ENCODE measurements at regions not wholly inside any gene's neighbourhood (a gene's known extent, or its start where the extent isn't known, plus 50 kb on each side); places are given as distances from the start of the nearest gene placed in this dataset.
"Not testable (repeated sequence)": the region's sequence is repeated elsewhere in the genome, so short reads cannot be mapped to it uniquely, and the experiment has no call there.

GRCh38 chr5:57895766-57896165 is 413.2 kb upstream of the ACTBL2 start:
- Histone ChIP-seq H3K27ac (no peak overlapping the region), H3K9me3 (replicated peaks) (no peaks in the 10 kb centered on the region)
- DNase-seq, result no peak

DNA sequence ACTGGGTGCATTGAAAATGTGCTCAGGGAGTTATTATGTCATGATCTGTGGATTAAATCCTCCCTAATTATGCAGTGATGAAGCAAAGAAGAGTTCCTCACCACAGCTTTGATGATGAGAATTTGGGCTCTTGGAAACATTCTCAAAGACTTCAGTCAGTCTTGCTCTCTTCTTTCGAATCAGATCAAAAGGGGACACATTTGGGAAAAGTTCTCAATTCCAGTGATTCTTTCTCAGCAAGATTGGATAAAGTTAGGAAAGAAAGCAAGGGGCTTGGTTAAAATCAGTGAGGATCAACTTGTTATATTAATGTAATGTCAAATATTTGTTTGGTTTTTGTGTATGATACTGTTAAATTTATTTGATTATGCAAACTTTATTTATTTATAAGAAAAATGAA is 411.3 kb upstream of the ACTBL2 start:
- Histone ChIP-seq H3K27ac (no peak overlapping the region), H3K9me3 (replicated peaks) (no peaks in the 10 kb centered on the region), H3K4me3 (no peak overlapping the region)

More at GRCh38 chr5:57895766-57896165, 413.2 kb upstream of the ACTBL2 start:
- Histone ChIP-seq H3K4me1 (peaks cover 25% of the 10 kb centered on the region), H3K4me3 (no peak overlapping the region), H3K27me3 (no peaks in the 10 kb centered on the region), H3K36me3 (no peaks in the 10 kb centered on the region)

DNA sequence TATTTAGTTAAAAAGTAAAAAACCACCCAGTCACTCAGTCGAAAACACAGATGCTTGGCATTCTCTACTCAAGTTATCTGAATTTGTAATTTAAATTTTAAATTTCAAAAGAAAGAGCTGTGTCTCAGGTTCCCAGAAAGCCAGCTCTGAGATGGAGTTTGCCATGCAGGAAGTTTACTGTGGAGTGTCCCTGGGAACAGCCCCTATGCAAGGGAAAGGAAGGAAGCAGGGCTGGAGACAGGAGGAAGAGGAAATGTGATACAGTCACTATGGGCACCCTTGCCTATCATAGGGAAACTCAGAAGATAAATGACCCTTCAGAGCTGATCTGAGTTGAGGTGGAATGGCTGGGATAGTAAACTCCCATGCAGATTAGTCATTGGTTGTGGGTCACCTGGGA is 408.8 kb upstream of the ACTBL2 start:
- H3K9me3 ChIP-seq (replicated peaks), result no peaks in the 10 kb centered on the region
- H3K27me3 ChIP-seq, result no peaks in the 10 kb centered on the region
- no peak overlapping the region for H3K27ac ChIP-seq
- no peak for DNase-seq
- H3K4me3 ChIP-seq, result no peak overlapping the region
- peaks cover 37% of the 10 kb centered on the region for H3K4me1 ChIP-seq
- H3K36me3 ChIP-seq, result no peaks in the 10 kb centered on the region

More for the DNA sequence above, 411.3 kb upstream of the ACTBL2 start:
- no peak for DNase-seq
- H3K36me3 ChIP-seq, result no peaks in the 10 kb centered on the region
- H3K27me3 ChIP-seq, result no peaks in the 10 kb centered on the region
- peaks cover 26% of the 10 kb centered on the region for H3K4me1 ChIP-seq

DNA sequence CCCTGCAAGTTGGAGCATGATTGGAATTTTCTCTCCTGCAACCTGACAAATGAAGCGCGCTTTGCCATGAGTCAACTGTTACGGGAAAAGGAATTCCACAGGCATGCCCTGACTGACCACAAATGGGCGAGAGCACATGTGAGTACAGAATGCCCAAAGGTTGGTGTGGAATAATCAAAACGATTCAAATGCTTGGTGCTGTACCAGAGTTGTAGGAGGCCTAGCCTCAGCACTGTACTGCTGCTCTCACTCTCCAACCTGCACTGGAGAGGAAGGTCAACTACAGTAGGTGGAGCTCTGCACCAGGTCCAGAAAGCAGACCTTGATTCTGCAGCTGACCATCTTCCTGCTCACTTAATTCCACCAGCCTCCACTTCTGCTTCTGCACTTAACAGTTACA is 406.9 kb upstream of the ACTBL2 start:
- DNase-seq, result peak; percentile 83 to 84
- no peaks in the 10 kb centered on the region; the same call in 1 of the 2 replicates for H3K9me3 ChIP-seq (replicated peaks)
- H3K4me3 ChIP-seq, result no peak overlapping the region
- H3K27me3 ChIP-seq, result no peaks in the 10 kb centered on the region
- H3K27ac ChIP-seq, result no peak overlapping the region
- H3K36me3 ChIP-seq, result no peaks in the 10 kb centered on the region
- H3K4me1 ChIP-seq, result peaks cover 26% of the 10 kb centered on the region

- H3K4me3 ChIP-seq, result no peak overlapping the region
- H3K4me1 ChIP-seq, result peaks cover 26% of the 10 kb centered on the region
- DNase-seq, result peak; percentile 61 to 75
- no peaks in the 10 kb centered on the region; the same call in 1 of the 2 replicates for H3K9me3 ChIP-seq (replicated peaks)
- no peaks in the 10 kb centered on the region for H3K27me3 ChIP-seq
- no peaks in the 10 kb centered on the region for H3K36me3 ChIP-seq
- H3K27ac ChIP-seq, result no peak overlapping the region
Observed at GRCh38 chr5:57887851-57888621, 405.4 kb upstream of the ACTBL2 start.

DNA sequence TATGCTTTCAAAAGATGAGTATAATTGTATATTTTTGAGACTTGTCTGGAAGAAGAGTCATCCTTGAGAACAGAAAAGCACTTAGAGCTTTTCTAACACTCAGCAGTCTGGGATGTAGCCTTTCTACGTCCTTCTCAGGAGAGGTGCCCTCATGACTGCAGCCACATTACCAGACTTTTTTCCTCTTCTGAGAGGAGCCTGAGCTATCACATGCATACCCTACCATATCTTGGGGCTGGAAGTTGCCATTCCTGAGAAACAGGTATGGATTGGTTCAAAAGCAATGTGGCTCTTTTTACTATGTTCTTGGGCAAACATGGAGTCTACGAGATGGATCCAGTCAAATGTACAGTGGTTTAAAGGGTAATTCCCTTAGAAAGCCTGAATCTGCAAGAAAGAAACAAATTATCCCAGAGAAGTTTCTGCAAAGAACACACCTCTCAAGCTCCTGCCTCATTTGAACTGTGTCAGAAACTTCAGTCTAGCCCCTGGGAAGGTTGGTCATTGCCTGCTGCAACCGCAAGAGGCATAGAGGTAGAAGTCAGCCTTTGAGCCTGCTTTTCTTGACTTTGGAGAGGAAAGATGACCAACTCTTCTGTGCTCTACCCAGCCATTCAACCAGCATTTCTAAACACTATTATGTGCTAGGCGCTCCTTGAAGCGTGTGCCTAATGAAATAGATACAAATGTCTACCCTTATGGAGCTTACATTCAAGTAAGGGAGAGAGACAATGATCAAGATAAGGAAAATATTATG is 401.9 kb upstream of the ACTBL2 start:
- Histone ChIP-seq H3K36me3 (no peaks in the 10 kb centered on the region), H3K4me3 (no peak overlapping the region), H3K9me3 (replicated peaks) (no peaks in the 10 kb centered on the region; the same call in 1 of the 2 replicates), H3K27ac (no peak overlapping the region), H3K4me1 (peaks cover 19% of the 10 kb centered on the region), H3K27me3 (no peaks in the 10 kb centered on the region)
- no peak for DNase-seq

GRCh38 chr5:57880216-57880615 is 397.6 kb upstream of the ACTBL2 start:
- no peaks in the 10 kb centered on the region for H3K36me3 ChIP-seq
- DNase-seq, result no peak
- H3K27ac ChIP-seq, result no peak overlapping the region
- no peaks in the 10 kb centered on the region for H3K4me1 ChIP-seq
- no peaks in the 10 kb centered on the region; the same call in 1 of the 2 replicates for H3K9me3 ChIP-seq (replicated peaks)
- no peak overlapping the region for H3K4me3 ChIP-seq
- H3K27me3 ChIP-seq, result no peaks in the 10 kb centered on the region; the same call in 1 of the 2 replicates

DNA sequence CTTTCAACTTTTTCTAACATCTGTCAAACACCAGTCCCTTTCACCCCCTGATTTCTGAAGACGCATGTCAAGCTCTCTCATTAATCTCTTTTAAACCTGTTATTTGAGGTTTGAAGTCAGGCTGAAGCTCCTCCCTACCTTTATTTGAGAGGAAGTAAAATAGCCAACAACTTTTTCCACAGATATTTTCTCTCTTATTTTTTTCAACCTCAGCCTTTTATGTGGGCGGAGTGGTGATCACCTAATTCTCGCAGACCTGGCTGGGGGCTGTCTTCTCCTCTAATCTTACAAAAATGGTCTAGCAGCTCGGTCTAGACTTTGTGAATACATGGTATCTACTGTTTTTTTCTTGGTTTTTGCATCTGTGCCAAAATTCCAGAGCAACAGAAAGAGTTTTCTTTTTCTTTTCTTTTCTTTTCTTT is 395.7 kb upstream of the ACTBL2 start:
- Histone ChIP-seq H3K27ac (no peak overlapping the region), H3K27me3 (no peaks in the 10 kb centered on the region; the same call in 1 of the 2 replicates), H3K4me1 (no peaks in the 10 kb centered on the region), H3K4me3 (no peak overlapping the region), H3K36me3 (no peaks in the 10 kb centered on the region), H3K9me3 (replicated peaks) (no peaks in the 10 kb centered on the region)
- no peak for DNase-seq

- Histone ChIP-seq H3K36me3 (no peaks in the 10 kb centered on the region), H3K4me3 (no peak overlapping the region), H3K9me3 (replicated peaks) (0 out of 2 replicates have a peak, but pooled peaks cover 2% of the 10 kb centered on the region), H3K4me1 (no peaks in the 10 kb centered on the region), H3K27me3 (no peaks in the 10 kb centered on the region; the same call in 1 of the 2 replicates), H3K27ac (no peak overlapping the region)
- no peak for DNase-seq
Observed at GRCh38 chr5:57871496-57871895, 388.9 kb upstream of the ACTBL2 start.

- H3K4me3 ChIP-seq; H3K27me3 ChIP-seq; H3K9me3 ChIP-seq (replicated peaks); H3K36me3 ChIP-seq; H3K4me1 ChIP-seq; DNase-seq; H3K27ac ChIP-seq: not testable (repeated sequence)
Observed at GRCh38 chr5:57870267-57870666, 387.7 kb upstream of the ACTBL2 start.

DNA sequence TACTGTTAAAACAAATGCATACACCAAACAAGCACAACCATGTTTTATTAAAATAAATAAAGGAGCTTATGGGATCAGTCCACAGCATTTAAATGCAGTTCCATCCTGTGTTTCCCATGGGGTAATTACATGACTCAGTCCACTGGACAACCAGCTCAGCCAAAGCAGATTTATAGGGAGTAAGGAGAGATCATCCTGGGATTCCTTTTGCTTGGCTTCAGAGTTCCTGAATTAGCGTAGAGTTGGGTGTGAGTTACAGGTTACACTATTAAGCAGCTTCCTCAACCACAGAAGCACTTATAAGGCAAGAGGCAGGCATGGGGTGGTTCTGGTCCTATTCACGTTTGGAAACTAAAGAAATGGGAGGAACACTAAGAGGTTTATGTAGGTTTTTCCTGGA is 381.1 kb upstream of the ACTBL2 start:
- Histone ChIP-seq H3K4me3 (no peak overlapping the region), H3K27me3 (no peaks in the 10 kb centered on the region), H3K4me1 (peaks cover 26% of the 10 kb centered on the region), H3K27ac (no peak overlapping the region), H3K36me3 (no peaks in the 10 kb centered on the region), H3K9me3 (replicated peaks) (peaks cover 3% of the 10 kb centered on the region; the same call in 1 of the 2 replicates)
- peak; percentile 22 to 47 for DNase-seq

DNA sequence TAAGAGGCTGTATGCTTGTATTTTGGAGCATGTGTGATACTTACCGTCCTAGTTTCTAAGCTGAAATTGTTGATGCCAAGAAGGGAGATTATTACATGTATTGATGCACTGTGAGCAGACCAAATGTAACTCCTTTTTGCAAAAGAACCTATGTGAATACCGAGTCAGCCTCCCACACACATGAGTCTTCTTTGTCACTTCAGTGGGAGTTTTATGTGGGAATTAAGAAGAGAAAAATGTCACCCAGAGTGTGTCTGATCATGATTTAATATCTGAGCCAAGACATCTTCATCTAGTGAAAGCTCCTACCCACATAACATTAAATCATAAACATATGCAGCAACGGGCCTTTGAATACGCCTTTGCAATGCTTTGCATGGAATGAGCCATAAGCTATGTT is 380.3 kb upstream of the ACTBL2 start:
- peaks cover 33% of the 10 kb centered on the region for H3K4me1 ChIP-seq
- no peak overlapping the region for H3K4me3 ChIP-seq
- no peaks in the 10 kb centered on the region for H3K27me3 ChIP-seq
- DNase-seq, result no peak
- H3K27ac ChIP-seq, result no peak overlapping the region
- H3K36me3 ChIP-seq, result no peaks in the 10 kb centered on the region
- H3K9me3 ChIP-seq (replicated peaks), result peaks cover 3% of the 10 kb centered on the region; the same call in 1 of the 2 replicates

- DNase-seq, result no peak
- Histone ChIP-seq H3K27ac (no peak overlapping the region), H3K9me3 (replicated peaks) (peaks cover 3% of the 10 kb centered on the region; the same call in 1 of the 2 replicates), H3K4me1 (peaks cover 38% of the 10 kb centered on the region), H3K36me3 (no peaks in the 10 kb centered on the region), H3K4me3 (no peak overlapping the region), H3K27me3 (no peaks in the 10 kb centered on the region)
Observed at GRCh38 chr5:57862471-57862911, 379.9 kb upstream of the ACTBL2 start.

- Histone ChIP-seq H3K27me3 (no peaks in the 10 kb centered on the region), H3K9me3 (replicated peaks) (no peaks in the 10 kb centered on the region), H3K4me3 (no peak overlapping the region), H3K27ac (peak overlapping the region; percentile 25), H3K36me3 (no peaks in the 10 kb centered on the region), H3K4me1 (peaks cover 50% of the 10 kb centered on the region)
- peak in 1 of 2 experiments; percentile 7 for DNase-seq
Observed at GRCh38 chr5:57859626-57860025, 377.0 kb upstream of the ACTBL2 start.

DNA sequence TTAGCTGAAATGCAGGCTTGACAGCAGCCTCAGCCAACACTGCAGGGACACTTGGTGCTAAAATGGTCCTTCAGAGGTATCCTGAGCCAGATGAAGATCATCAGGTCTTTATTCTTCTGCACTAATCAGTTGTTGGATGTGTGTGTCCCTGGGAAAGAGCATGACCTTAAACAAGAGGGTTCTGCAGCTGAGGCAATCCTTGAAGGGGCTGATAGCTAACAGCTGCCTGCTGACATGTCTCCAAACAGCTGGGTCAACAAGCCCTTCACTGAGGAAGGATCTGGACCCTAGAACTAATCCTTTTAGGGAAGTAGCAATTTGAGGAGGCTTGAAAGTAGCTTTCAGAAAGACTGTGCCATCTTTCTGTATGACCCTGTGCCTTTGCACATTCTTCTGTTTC is 376.3 kb upstream of the ACTBL2 start:
- Histone ChIP-seq H3K27me3 (no peaks in the 10 kb centered on the region), H3K36me3 (no peaks in the 10 kb centered on the region), H3K4me3 (no peak overlapping the region), H3K27ac (peak overlapping the region; percentile 31), H3K9me3 (replicated peaks) (no peaks in the 10 kb centered on the region), H3K4me1 (peaks cover 48% of the 10 kb centered on the region)
- peak; percentile 89 to 95 for DNase-seq
